GM21367 (cell line): ENCODE measurements at regions not wholly inside any gene's neighbourhood (a gene's known extent, or its start where the extent isn't known, plus 50 kb on each side); places are given as distances from the start of the nearest gene placed in this dataset.

Experiments
- ATAC-seq: cut with Tn5 transposase; IDR thresholded peaks from one replicate; pipeline ENCODE4 v1.9.1; 2021; ENCODE audit not compliant: unreplicated experiment

- no peak for ATAC-seq
Observed at GRCh38 chr5:42898760-42899159, 87.1 kb upstream of the SELENOP start.

- no peak for ATAC-seq
Observed at GRCh38 chr5:42896523-42896922, 84.8 kb upstream of the SELENOP start.

- no peak for ATAC-seq
Observed at GRCh38 chr5:42894057-42894456, 82.4 kb upstream of the SELENOP start.

GRCh38 chr5:42889311-42889933 is 77.7 kb upstream of the SELENOP start:
- ATAC-seq = peak; percentile 98

- no peak for ATAC-seq
Observed at GRCh38 chr5:42888771-42889170, 77.1 kb upstream of the SELENOP start.

- no peak for ATAC-seq
Observed at GRCh38 chr5:42887575-42887974, 75.9 kb upstream of the SELENOP start.

GRCh38 chr5:42887097-42887496 is 75.4 kb upstream of the SELENOP start:
- no peak for ATAC-seq

GRCh38 chr5:42886635-42887034 is 74.9 kb upstream of the SELENOP start:
- ATAC-seq = no peak

GRCh38 chr5:42884326-42884725 is 72.6 kb upstream of the SELENOP start:
- no peak for ATAC-seq

- no peak for ATAC-seq
Observed at GRCh38 chr5:42881416-42882117, 69.9 kb upstream of the SELENOP start.

- no peak for ATAC-seq
Observed at GRCh38 chr5:42880496-42881150, 68.9 kb upstream of the SELENOP start.

- no peak for ATAC-seq
Observed at GRCh38 chr5:42879291-42879690, 67.6 kb upstream of the SELENOP start.

- ATAC-seq = no peak
Observed at GRCh38 chr5:42878550-42878949, 66.9 kb upstream of the SELENOP start.

- ATAC-seq = no peak
Observed at GRCh38 chr5:42878041-42878440, 66.3 kb upstream of the SELENOP start.

GRCh38 chr5:42877431-42877830 is 65.7 kb upstream of the SELENOP start:
- ATAC-seq = no peak

- no peak for ATAC-seq
Observed at GRCh38 chr5:42876375-42876844, 64.7 kb upstream of the SELENOP start.

GRCh38 chr5:42875785-42876374 is 64.2 kb upstream of the SELENOP start:
- no peak for ATAC-seq

- ATAC-seq = no peak
Observed at GRCh38 chr5:42875211-42875610, 63.5 kb upstream of the SELENOP start.

- no peak for ATAC-seq
Observed at GRCh38 chr5:42874621-42875198, 63.0 kb upstream of the SELENOP start.

GRCh38 chr5:42872865-42873264 is 61.2 kb upstream of the SELENOP start:
- ATAC-seq = no peak

GRCh38 chr5:42870882-42871418 is 59.3 kb upstream of the SELENOP start:
- ATAC-seq = no peak
